HG03378 (cell line): ENCODE measurements at regions not wholly inside any gene's neighbourhood (a gene's known extent, or its start where the extent isn't known, plus 50 kb on each side); places are given as distances from the start of the nearest gene placed in this dataset.
"Not testable (repeated sequence)": the region's sequence is repeated elsewhere in the genome, so short reads cannot be mapped to it uniquely, and the experiment has no call there.

Experiments used
- ATAC-seq: cut with Tn5 transposase; IDR thresholded peaks from one replicate; pipeline ENCODE4 v1.9.1; 2021; ENCODE audit warnings: mild to moderate bottlenecking, moderate library complexity; ENCODE audit not compliant: unreplicated experiment

- no peak for ATAC-seq
Measured at GRCh38 chr6:4224067-4224978, 88.9 kb upstream of the ECI2 start.

GRCh38 chr6:4220558-4220957, 85.2 kb upstream of the ECI2 start:
- ATAC-seq, result no peak

- not testable (repeated sequence) for ATAC-seq
Measured at GRCh38 chr6:4218619-4219317, 83.4 kb upstream of the ECI2 start.

- no peak for ATAC-seq
Measured at GRCh38 chr6:4212588-4212987, 77.2 kb upstream of the ECI2 start.

- no peak for ATAC-seq
Measured at GRCh38 chr6:4210629-4211419, 75.4 kb upstream of the ECI2 start.

- ATAC-seq, result no peak
Measured at GRCh38 chr6:4209196-4209595, 73.8 kb upstream of the ECI2 start.

- no peak for ATAC-seq
Measured at GRCh38 chr6:4208158-4208557, 72.8 kb upstream of the ECI2 start.

- ATAC-seq, result not testable (repeated sequence)
Measured at GRCh38 chr6:4203642-4204417, 68.5 kb upstream of the ECI2 start.

- ATAC-seq, result no peak
Measured at GRCh38 chr6:4192627-4193026, 57.3 kb upstream of the ECI2 start.

- ATAC-seq, result no peak
Measured at GRCh38 chr6:4192173-4192572, 56.8 kb upstream of the ECI2 start.

- no peak for ATAC-seq
Measured at GRCh38 chr6:4191271-4191721, 55.9 kb upstream of the ECI2 start.

- ATAC-seq, result no peak
Measured at GRCh38 chr6:4189249-4189648, 53.9 kb upstream of the ECI2 start.

- ATAC-seq, result no peak
Measured at GRCh38 chr6:4188801-4189200, 53.4 kb upstream of the ECI2 start.

- no peak for ATAC-seq
Measured at GRCh38 chr6:4187480-4187879, 52.1 kb upstream of the ECI2 start.

- ATAC-seq, result no peak
Measured at GRCh38 chr6:4186385-4186784, 51.0 kb upstream of the ECI2 start.

GRCh38 chr6:4185846-4186245, 50.5 kb upstream of the ECI2 start:
- ATAC-seq, result no peak

- ATAC-seq, result no peak
Measured at GRCh38 chr6:4185419-4185818, 50.0 kb upstream of the ECI2 start.
